Liver (tissue), 8 donors: ENCODE measurements at regions not wholly inside any gene's neighbourhood (a gene's known extent, or its start where the extent isn't known, plus 50 kb on each side); places are given as distances from the start of the nearest gene placed in this dataset.

Experiments
- DNase-seq: peaks from one replicate; pipeline ENCODE4 v3.0.0-alpha.2; 2017; ENCODE audit warnings: low spot score
- H3K27ac ChIP-seq, 2 donors: one replicate each; pipeline ENCODE4 v1.7.0; 2013; ENCODE audit warnings: inconsistent platforms in 2 of 2, low read length in 2 of 2, control low read depth in 1 of 2, low read depth in 1 of 2, mild to moderate bottlenecking in 1 of 2
- H3K27me3 ChIP-seq, 4 donors: one replicate each; pipeline versions ENCODE4 v1.6.1 to v1.7.0; 2013; ENCODE audit warnings: low read length in 3 of 4, inconsistent platforms in 1 of 4, mild to moderate bottlenecking in 1 of 4, moderate library complexity in 1 of 4; ENCODE audit not compliant: control insufficient read depth in 4 of 4, insufficient read depth in 4 of 4
- H3K36me3 ChIP-seq, 4 donors: one replicate each; pipeline versions ENCODE4 v1.6.1 to v1.7.0; 2013; ENCODE audit warnings: low read length in 3 of 4, mild to moderate bottlenecking in 3 of 4, low read depth in 1 of 4, moderate library complexity in 1 of 4; ENCODE audit not compliant: control insufficient read depth in 4 of 4, insufficient read depth in 3 of 4
- H3K4me1 ChIP-seq, 4 donors: one replicate each; pipeline versions ENCODE4 v1.6.1 to v1.7.0; 2013; ENCODE audit warnings: low read length in 3 of 4, mild to moderate bottlenecking in 3 of 4, moderate library complexity in 1 of 4; ENCODE audit not compliant: control insufficient read depth in 4 of 4, insufficient read depth in 4 of 4
- H3K4me3 ChIP-seq, 3 donors: one replicate each; pipeline versions ENCODE4 v1.6.1 to v1.7.0; 2013; ENCODE audit warnings: low read length in 3 of 3, control low read depth in 1 of 3, low read depth in 1 of 3, mild to moderate bottlenecking in 1 of 3
- H3K9ac ChIP-seq, 2 donors: one replicate each; pipeline ENCODE4 v1.7.0; 2013; ENCODE audit warnings: low read length in 2 of 2, mild to moderate bottlenecking in 2 of 2, moderate library complexity in 2 of 2, control low read depth in 1 of 2, low read depth in 1 of 2
- H3K9me3 ChIP-seq, 4 donors: one replicate each; pipeline versions ENCODE4 v1.6.1 to v1.7.0; 2013; ENCODE audit warnings: low read length in 3 of 4; ENCODE audit not compliant: control insufficient read depth in 4 of 4
- EGR1 ChIP-seq, 2 donors: IDR thresholded peaks; 2 replicates each; pipeline ENCODE4 v1.6.1; 2016 to 2018; ENCODE audit warnings: antibody characterized with exemption in 2 of 2, low read depth in 2 of 2
- FOXA1 ChIP-seq: IDR thresholded peaks from 2 replicates; pipeline ENCODE4 v1.6.1; 2016; ENCODE audit warnings: antibody characterized with exemption
- FOXA2 ChIP-seq: IDR thresholded peaks from 2 replicates; pipeline ENCODE4 v1.6.1; 2016; ENCODE audit warnings: antibody characterized with exemption
- GABPA ChIP-seq, 2 donors: IDR thresholded peaks in 1 of 2; conservative IDR thresholded peaks in 1 of 2; 2 replicates each; pipeline ENCODE4 v1.6.1; 2016; ENCODE audit warnings: antibody characterized with exemption in 2 of 2, mild to moderate bottlenecking in 1 of 2, moderate library complexity in 1 of 2
- HNF4A ChIP-seq, 2 donors: conservative IDR thresholded peaks; 2 replicates each; pipeline ENCODE4 v1.6.1; 2016; ENCODE audit warnings: antibody characterized with exemption in 2 of 2, mild to moderate bottlenecking in 2 of 2
- HNF4G ChIP-seq: IDR thresholded peaks from 2 replicates; pipeline ENCODE4 v1.6.1; 2016; ENCODE audit warnings: antibody characterized with exemption
- JUND ChIP-seq, 2 donors: IDR thresholded peaks; 2 replicates each; pipeline ENCODE4 v1.6.1; 2016; ENCODE audit warnings: antibody characterized with exemption in 2 of 2
- NR2F2 ChIP-seq: IDR thresholded peaks from 2 replicates; pipeline ENCODE4 v1.6.1; 2016; ENCODE audit warnings: antibody characterized with exemption
- RAD21 ChIP-seq, 2 donors: IDR thresholded peaks; 2 replicates each; pipeline ENCODE4 v1.6.1; 2016; ENCODE audit warnings: antibody characterized with exemption in 2 of 2, mild to moderate bottlenecking in 2 of 2
- RXRA ChIP-seq, 2 donors: IDR thresholded peaks; 2 replicates each; pipeline ENCODE4 v1.6.1; 2017 to 2018; ENCODE audit warnings: antibody characterized with exemption in 2 of 2, mild to moderate bottlenecking in 1 of 2
- SP1 ChIP-seq: IDR thresholded peaks from 2 replicates; pipeline ENCODE4 v1.6.1; 2018; ENCODE audit warnings: antibody characterized with exemption, mild to moderate bottlenecking
- TAF1 ChIP-seq: conservative IDR thresholded peaks from 2 replicates; pipeline ENCODE4 v1.6.1; 2016; ENCODE audit warnings: antibody characterized with exemption, mild to moderate bottlenecking
- YY1 ChIP-seq: IDR thresholded peaks from 2 replicates; pipeline ENCODE4 v1.6.1; 2016; ENCODE audit warnings: antibody characterized with exemption, mild to moderate bottlenecking
- WGBS: extraction: QIAGEN DNeasy Blood & Tissue Kit; methylation state at CpG from one replicate; pipeline ENCODE4 v1.1.7; 2013; 5-methylcytosine and 5-hydroxymethylcytosine counted together
- TF ChIP-seq, protein P1 (sequence below): IDR thresholded peaks from 2 replicates; pipeline ENCODE4 v1.6.1; 2016; ENCODE audit warnings: antibody characterized with exemption, mild to moderate bottlenecking
- TF ChIP-seq, protein P2 (sequence below): IDR thresholded peaks from 2 replicates; pipeline ENCODE4 v1.6.1; 2016; ENCODE audit warnings: antibody characterized with exemption
- TF ChIP-seq, protein P3 (sequence below): IDR thresholded peaks from 2 replicates; pipeline ENCODE4 v1.6.1; 2016; ENCODE audit warnings: antibody characterized with exemption
- TF ChIP-seq, protein P4 (sequence below): IDR thresholded peaks from 2 replicates; pipeline ENCODE4 v1.6.1; 2016; ENCODE audit warnings: antibody characterized with exemption
- TF ChIP-seq, protein P5 (sequence below): fragments of 150-350 bp; IDR thresholded peaks from 2 replicates; pipeline ENCODE4 v1.5.1; 2017; ENCODE audit warnings: improper control_type of control experiment, low read depth, low read length; ENCODE audit not compliant: missing input control
- donor health status: healthy.
- donor health status: healthy.
- donor health status: healthy.
- donor health status: healthy.
- donor health status: healthy.

DNA sequence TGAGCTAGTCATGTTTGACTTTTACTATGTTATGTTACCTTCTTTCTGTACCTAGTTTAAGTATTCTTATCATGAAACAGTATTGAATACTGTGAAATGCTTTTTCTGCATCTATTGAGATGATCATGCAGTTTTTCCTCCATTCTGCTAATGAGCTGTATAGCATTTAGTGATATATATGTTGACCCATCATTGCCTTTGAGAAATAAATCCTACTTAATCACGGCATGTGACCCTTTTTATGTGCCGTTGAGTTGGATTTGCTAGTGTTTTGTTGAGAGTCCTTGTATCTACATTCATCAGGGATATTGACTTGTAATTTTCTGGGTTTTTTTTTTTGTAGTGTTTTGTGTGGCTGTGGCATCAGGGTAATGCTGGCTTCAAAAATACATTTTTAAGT lies 537.7 kb upstream of the AADAT start:
- no peak for DNase-seq
- Histone ChIP-seq H3K27me3 (no peaks in the 10 kb centered on the region), H3K9ac (no peak overlapping the region), H3K9me3 (peaks cover 0 to 6% (median 2%) of the 10 kb centered on the region in 4 donors), H3K4me1 (no peaks in the 10 kb centered on the region), H3K36me3 (no peaks in the 10 kb centered on the region), H3K27ac (no peak overlapping the region), H3K4me3 (no peak overlapping the region)
- TF ChIP-seq NR2F2 = no peak
- TF ChIP-seq, protein P1, sequence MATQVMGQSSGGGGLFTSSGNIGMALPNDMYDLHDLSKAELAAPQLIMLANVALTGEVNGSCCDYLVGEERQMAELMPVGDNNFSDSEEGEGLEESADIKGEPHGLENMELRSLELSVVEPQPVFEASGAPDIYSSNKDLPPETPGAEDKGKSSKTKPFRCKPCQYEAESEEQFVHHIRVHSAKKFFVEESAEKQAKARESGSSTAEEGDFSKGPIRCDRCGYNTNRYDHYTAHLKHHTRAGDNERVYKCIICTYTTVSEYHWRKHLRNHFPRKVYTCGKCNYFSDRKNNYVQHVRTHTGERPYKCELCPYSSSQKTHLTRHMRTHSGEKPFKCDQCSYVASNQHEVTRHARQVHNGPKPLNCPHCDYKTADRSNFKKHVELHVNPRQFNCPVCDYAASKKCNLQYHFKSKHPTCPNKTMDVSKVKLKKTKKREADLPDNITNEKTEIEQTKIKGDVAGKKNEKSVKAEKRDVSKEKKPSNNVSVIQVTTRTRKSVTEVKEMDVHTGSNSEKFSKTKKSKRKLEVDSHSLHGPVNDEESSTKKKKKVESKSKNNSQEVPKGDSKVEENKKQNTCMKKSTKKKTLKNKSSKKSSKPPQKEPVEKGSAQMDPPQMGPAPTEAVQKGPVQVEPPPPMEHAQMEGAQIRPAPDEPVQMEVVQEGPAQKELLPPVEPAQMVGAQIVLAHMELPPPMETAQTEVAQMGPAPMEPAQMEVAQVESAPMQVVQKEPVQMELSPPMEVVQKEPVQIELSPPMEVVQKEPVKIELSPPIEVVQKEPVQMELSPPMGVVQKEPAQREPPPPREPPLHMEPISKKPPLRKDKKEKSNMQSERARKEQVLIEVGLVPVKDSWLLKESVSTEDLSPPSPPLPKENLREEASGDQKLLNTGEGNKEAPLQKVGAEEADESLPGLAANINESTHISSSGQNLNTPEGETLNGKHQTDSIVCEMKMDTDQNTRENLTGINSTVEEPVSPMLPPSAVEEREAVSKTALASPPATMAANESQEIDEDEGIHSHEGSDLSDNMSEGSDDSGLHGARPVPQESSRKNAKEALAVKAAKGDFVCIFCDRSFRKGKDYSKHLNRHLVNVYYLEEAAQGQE = no peak
- no peak for TF ChIP-seq EGR1 (IDR thresholded peaks at IDR 0.05; ENCODE audit: low read depth in 2 of 2)
- TF ChIP-seq, protein P2, sequence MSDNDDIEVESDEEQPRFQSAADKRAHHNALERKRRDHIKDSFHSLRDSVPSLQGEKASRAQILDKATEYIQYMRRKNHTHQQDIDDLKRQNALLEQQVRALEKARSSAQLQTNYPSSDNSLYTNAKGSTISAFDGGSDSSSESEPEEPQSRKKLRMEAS = no peak
- TF ChIP-seq YY1 = no peak
- no peak for TF ChIP-seq RXRA (IDR thresholded peaks at IDR 0.05)
- TF ChIP-seq FOXA1 = no peak
- TF ChIP-seq, protein P3, sequence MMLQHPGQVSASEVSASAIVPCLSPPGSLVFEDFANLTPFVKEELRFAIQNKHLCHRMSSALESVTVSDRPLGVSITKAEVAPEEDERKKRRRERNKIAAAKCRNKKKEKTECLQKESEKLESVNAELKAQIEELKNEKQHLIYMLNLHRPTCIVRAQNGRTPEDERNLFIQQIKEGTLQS = no peak
- TF ChIP-seq FOXA2 = no peak
- no peak for TF ChIP-seq HNF4A (conservative IDR thresholded peaks at IDR 0.05)
- TF ChIP-seq SP1 = no peak
- no peak for TF ChIP-seq HNF4G
- TF ChIP-seq, protein P4, sequence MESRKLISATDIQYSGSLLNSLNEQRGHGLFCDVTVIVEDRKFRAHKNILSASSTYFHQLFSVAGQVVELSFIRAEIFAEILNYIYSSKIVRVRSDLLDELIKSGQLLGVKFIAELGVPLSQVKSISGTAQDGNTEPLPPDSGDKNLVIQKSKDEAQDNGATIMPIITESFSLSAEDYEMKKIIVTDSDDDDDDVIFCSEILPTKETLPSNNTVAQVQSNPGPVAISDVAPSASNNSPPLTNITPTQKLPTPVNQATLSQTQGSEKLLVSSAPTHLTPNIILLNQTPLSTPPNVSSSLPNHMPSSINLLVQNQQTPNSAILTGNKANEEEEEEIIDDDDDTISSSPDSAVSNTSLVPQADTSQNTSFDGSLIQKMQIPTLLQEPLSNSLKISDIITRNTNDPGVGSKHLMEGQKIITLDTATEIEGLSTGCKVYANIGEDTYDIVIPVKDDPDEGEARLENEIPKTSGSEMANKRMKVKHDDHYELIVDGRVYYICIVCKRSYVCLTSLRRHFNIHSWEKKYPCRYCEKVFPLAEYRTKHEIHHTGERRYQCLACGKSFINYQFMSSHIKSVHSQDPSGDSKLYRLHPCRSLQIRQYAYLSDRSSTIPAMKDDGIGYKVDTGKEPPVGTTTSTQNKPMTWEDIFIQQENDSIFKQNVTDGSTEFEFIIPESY = no peak
- TF ChIP-seq GABPA (IDR thresholded peaks at IDR 0.05 in 1 of 2, conservative IDR thresholded peaks at IDR 0.05 in 1 of 2) = no peak
- TF ChIP-seq JUND (IDR thresholded peaks at IDR 0.05) = no peak
- TF ChIP-seq RAD21 (IDR thresholded peaks at IDR 0.05) = no peak
- TF ChIP-seq TAF1 = no peak
- TF ChIP-seq, protein P5, sequence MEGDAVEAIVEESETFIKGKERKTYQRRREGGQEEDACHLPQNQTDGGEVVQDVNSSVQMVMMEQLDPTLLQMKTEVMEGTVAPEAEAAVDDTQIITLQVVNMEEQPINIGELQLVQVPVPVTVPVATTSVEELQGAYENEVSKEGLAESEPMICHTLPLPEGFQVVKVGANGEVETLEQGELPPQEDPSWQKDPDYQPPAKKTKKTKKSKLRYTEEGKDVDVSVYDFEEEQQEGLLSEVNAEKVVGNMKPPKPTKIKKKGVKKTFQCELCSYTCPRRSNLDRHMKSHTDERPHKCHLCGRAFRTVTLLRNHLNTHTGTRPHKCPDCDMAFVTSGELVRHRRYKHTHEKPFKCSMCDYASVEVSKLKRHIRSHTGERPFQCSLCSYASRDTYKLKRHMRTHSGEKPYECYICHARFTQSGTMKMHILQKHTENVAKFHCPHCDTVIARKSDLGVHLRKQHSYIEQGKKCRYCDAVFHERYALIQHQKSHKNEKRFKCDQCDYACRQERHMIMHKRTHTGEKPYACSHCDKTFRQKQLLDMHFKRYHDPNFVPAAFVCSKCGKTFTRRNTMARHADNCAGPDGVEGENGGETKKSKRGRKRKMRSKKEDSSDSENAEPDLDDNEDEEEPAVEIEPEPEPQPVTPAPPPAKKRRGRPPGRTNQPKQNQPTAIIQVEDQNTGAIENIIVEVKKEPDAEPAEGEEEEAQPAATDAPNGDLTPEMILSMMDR = no peak
- WGBS = 80% methylated on average over 2 of the region's 2 CpGs

DNA sequence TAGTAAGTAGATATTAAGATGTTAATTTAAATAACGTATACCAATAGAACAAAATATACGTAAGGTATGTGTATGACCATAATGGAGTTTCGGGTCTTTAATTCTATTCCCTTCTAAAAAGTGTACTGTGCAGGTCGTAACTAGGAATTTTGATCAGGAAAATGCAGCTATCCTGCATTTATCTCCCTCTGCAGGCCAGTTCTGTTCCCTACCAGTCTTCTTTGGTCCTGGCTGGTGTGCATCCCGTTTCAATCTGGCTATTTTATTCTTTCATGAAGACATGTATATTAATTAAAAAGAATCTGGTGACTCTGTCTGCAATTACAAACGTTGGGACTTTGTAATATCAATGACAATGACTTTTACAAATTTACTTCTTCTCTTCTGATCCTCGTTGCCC lies 534.1 kb upstream of the AADAT start:
- 67% methylated on average over 7 of the region's 7 CpGs for WGBS
- no peak overlapping the region for H3K9ac ChIP-seq

More for the DNA sequence above, 534.1 kb upstream of the AADAT start:
- no peak for DNase-seq
- no peaks in the 10 kb centered on the region for H3K36me3 ChIP-seq
- TF ChIP-seq, protein P3 = no peak
- TF ChIP-seq, protein P4 = no peak
- no peak for TF ChIP-seq HNF4G
- TF ChIP-seq EGR1 (IDR thresholded peaks at IDR 0.05; ENCODE audit: low read depth in 2 of 2) = no peak
- no peak for TF ChIP-seq JUND (IDR thresholded peaks at IDR 0.05)
- no peak for TF ChIP-seq NR2F2
- no peak for TF ChIP-seq FOXA1
- no peak overlapping the region for H3K4me3 ChIP-seq
- no peaks in the 10 kb centered on the region for H3K27me3 ChIP-seq
- no peak overlapping the region for H3K27ac ChIP-seq
- no peaks in the 10 kb centered on the region for H3K4me1 ChIP-seq
- no peaks in the 10 kb centered on the region for H3K9me3 ChIP-seq
